Parathyroid adenoma (tissue), 2 donors: ENCODE measurements at regions not wholly inside any gene's neighbourhood (a gene's known extent, or its start where the extent isn't known, plus 50 kb on each side); places are given as distances from the start of the nearest gene placed in this dataset.

Experiments
- H2AFZ ChIP-seq: fragments of 300-600 bp; sonication (generic); one replicate; pipeline ENCODE4 v1.7.0; 2017; ENCODE audit warnings: antibody characterized with exemption, mild to moderate bottlenecking
- H3K27ac ChIP-seq: fragments of 300-600 bp; sonication (generic); one replicate; pipeline ENCODE4 v1.7.0; 2017
- H3K27me3 ChIP-seq: fragments of 300-600 bp; sonication (generic); one replicate; pipeline ENCODE4 v1.7.0; 2017; ENCODE audit warnings: low read length; ENCODE audit not compliant: control insufficient read depth, insufficient read depth
- H3K36me3 ChIP-seq: fragments of 300-600 bp; sonication (generic); one replicate; pipeline ENCODE4 v1.7.0; 2017; ENCODE audit warnings: low read length; ENCODE audit not compliant: control insufficient read depth, insufficient read depth
- H3K4me1 ChIP-seq: fragments of 300-600 bp; sonication (generic); one replicate; pipeline ENCODE4 v1.7.0; 2017; ENCODE audit warnings: control low read depth
- H3K4me2 ChIP-seq: fragments of 300-600 bp; sonication (generic); one replicate; pipeline ENCODE4 v1.7.0; 2017; ENCODE audit warnings: low read length
- H3K4me3 ChIP-seq: fragments of 300-600 bp; sonication (generic); one replicate; pipeline ENCODE4 v1.7.0; 2017; ENCODE audit warnings: low read depth, low read length
- H3K79me2 ChIP-seq: fragments of 300-600 bp; sonication (generic); one replicate; pipeline ENCODE4 v1.7.0; 2017; ENCODE audit warnings: control low read depth
- H3K9ac ChIP-seq: fragments of 300-600 bp; sonication (generic); one replicate; pipeline ENCODE4 v1.7.0; 2017; ENCODE audit warnings: mild to moderate bottlenecking
- H3K9me3 ChIP-seq: fragments of 300-600 bp; sonication (generic); one replicate; pipeline ENCODE4 v1.7.0; 2017; ENCODE audit warnings: low read length; ENCODE audit not compliant: control insufficient read depth
- CTCF ChIP-seq: fragments of 300-600 bp; sonication (generic); IDR thresholded peaks from one replicate; pipeline ENCODE4 v1.7.0; 2017; ENCODE audit warnings: antibody characterized with exemption, mild to moderate bottlenecking
- donor health status: primary hyperparathyroidism.

DNA sequence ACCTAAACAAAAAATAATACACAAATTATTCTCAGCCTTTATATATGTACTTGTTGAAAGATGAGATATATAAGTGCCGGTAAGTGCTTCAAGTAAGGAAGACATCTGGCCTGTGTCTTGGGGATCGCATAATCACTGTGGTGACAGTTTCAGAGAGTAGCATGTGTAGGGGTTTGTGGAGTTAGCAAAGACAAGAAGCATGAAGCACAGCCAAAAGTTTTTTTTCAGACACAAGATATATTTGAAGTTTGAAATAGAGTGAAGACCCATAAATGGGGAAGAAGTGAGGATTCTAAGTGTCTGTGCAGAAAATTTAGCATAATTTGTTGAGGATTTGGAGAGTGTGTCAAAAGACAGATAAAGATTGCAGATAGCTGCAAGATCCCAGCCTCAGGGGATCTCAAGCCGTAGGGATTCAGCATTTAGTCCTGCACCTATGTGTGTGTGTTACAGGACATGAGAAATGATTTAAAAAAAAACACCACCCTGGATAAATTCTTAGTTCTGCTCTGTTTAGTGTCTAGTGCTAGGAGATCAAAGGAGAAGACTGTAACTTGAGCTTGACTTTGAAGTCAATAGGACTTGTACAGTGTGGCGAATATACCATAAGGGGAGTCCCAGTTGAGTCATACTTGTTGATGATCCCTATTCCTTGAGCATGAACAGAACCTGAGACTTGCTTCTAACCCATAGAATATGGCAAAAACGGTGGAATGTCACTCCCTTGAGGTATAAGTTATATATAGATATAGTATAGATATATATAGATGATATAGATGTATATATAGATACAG, 123.9 kb upstream of the GRM7 start:
- Histone ChIP-seq H3K4me2 (no peak overlapping the region), H3K79me2 (no peaks in the 10 kb centered on the region), H3K27me3 (no peaks in the 10 kb centered on the region), H3K4me1 (no peaks in the 10 kb centered on the region), H3K4me3 (no peak overlapping the region), H3K9me3 (no peaks in the 10 kb centered on the region), H3K27ac (no peak overlapping the region), H3K36me3 (no peaks in the 10 kb centered on the region), H3K9ac (no peak overlapping the region), H2AFZ (no peak overlapping the region)
- TF ChIP-seq CTCF = no peak

GRCh38 chr3:6737630-6738029, 123.3 kb upstream of the GRM7 start:
- TF ChIP-seq CTCF = no peak
- Histone ChIP-seq H3K27ac (no peak overlapping the region), H3K36me3 (no peaks in the 10 kb centered on the region)

DNA sequence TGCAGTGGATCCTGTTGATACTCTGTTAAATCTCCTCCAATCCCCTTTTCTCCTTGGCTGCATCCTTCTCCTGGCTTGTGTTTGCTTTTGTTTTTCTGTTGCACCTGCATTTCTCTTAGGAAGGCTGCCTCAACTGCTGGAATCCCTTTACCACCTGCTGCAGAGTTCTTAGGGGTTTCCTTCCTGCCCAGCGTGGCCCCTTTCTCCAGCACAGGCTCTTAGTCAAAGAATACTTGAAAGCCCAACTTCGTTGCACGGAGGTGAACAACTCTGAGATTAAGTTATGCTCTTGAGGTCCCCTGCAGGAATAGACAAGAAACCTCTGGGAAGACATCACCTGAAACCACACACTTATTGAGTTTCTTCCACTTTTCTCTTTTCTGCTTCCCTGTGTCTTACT, 121.6 kb upstream of the GRM7 start:
- H2AFZ ChIP-seq = no peak overlapping the region
- no peak overlapping the region for H3K4me2 ChIP-seq
- H3K27me3 ChIP-seq = no peaks in the 10 kb centered on the region
- H3K27ac ChIP-seq = no peak overlapping the region
- H3K4me3 ChIP-seq = no peak overlapping the region
- TF ChIP-seq CTCF = no peak
- no peaks in the 10 kb centered on the region for H3K79me2 ChIP-seq
- H3K9me3 ChIP-seq = no peaks in the 10 kb centered on the region
- H3K36me3 ChIP-seq = no peaks in the 10 kb centered on the region
- no peak overlapping the region for H3K9ac ChIP-seq
- H3K4me1 ChIP-seq = no peaks in the 10 kb centered on the region

More at GRCh38 chr3:6737630-6738029, 123.3 kb upstream of the GRM7 start:
- H3K4me1 ChIP-seq = no peaks in the 10 kb centered on the region
- no peaks in the 10 kb centered on the region for H3K27me3 ChIP-seq
- H2AFZ ChIP-seq = no peak overlapping the region
- H3K79me2 ChIP-seq = no peaks in the 10 kb centered on the region
- H3K9me3 ChIP-seq = no peaks in the 10 kb centered on the region
- H3K4me3 ChIP-seq = no peak overlapping the region
- no peak overlapping the region for H3K4me2 ChIP-seq
- H3K9ac ChIP-seq = no peak overlapping the region

DNA sequence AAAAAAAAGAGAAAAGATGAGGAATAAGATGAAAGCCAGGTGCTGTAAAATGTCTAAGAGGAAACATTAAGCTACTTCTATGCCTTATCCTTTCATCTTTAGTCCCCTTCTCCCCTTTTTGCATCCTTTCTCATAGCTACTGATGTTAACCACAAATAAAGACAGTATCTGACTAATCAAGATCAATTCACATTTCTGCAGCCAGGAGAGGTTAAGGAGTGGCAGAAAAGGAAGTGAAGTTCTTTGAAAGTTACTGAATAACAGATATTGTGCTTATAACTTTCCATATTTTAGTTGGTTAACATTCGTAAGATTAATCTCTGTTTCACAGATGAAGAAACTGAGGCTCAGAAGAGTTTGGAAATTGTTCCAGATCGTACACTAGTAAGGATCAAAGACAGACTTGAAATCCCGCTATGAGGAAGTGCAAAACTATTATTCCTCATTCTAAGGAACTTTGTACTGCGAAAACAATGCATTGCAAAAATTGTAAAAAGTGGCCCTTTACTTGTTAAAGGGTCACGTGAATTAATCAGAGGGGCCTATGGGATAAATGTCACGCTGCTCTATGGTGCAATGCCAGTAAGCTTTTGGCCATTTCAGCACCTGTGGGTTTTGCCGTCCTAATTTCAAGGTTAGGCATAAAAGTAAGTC, 117.7 kb upstream of the GRM7 start:
- no peaks in the 10 kb centered on the region for H3K9me3 ChIP-seq
- no peaks in the 10 kb centered on the region for H3K4me1 ChIP-seq
- no peak overlapping the region for H2AFZ ChIP-seq
- H3K27me3 ChIP-seq = no peaks in the 10 kb centered on the region
- no peak overlapping the region for H3K27ac ChIP-seq
- no peak overlapping the region for H3K4me3 ChIP-seq
- H3K36me3 ChIP-seq = no peaks in the 10 kb centered on the region
- no peaks in the 10 kb centered on the region for H3K79me2 ChIP-seq
- no peak for TF ChIP-seq CTCF
- H3K4me2 ChIP-seq = no peak overlapping the region
- no peak overlapping the region for H3K9ac ChIP-seq
